ENCODE measurements at regions not wholly inside any gene's neighbourhood (a gene's known extent, or its start where the extent isn't known, plus 50 kb on each side); places are given as distances from the start of the nearest gene placed in this dataset.
"Not testable (repeated sequence)": the region's sequence is repeated elsewhere in the genome, so short reads cannot be mapped to it uniquely, and the experiment has no call there.

- DNase-seq (ENCODE audit: low read depth, low spot score): no peak
- Mint-ChIP-seq H3K9me3 (peaks cover 8% of the 10 kb centered on the region), H3K4me1 (no peaks in the 10 kb centered on the region), H3K27me3 (ENCODE audit: low read depth) (no peaks in the 10 kb centered on the region), H3K36me3 (ENCODE audit: low read depth) (no peaks in the 10 kb centered on the region), H3K4me3 (no peak overlapping the region), H3K27ac (ENCODE audit: unreplicated experiment) (no peak overlapping the region)
- TF ChIP-seq, protein P1, sequence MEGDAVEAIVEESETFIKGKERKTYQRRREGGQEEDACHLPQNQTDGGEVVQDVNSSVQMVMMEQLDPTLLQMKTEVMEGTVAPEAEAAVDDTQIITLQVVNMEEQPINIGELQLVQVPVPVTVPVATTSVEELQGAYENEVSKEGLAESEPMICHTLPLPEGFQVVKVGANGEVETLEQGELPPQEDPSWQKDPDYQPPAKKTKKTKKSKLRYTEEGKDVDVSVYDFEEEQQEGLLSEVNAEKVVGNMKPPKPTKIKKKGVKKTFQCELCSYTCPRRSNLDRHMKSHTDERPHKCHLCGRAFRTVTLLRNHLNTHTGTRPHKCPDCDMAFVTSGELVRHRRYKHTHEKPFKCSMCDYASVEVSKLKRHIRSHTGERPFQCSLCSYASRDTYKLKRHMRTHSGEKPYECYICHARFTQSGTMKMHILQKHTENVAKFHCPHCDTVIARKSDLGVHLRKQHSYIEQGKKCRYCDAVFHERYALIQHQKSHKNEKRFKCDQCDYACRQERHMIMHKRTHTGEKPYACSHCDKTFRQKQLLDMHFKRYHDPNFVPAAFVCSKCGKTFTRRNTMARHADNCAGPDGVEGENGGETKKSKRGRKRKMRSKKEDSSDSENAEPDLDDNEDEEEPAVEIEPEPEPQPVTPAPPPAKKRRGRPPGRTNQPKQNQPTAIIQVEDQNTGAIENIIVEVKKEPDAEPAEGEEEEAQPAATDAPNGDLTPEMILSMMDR (conservative IDR thresholded peaks at IDR 0.05): no peak
Observed at GRCh38 chr5:144594919-144595318, 424.2 kb downstream of the KCTD16 start.

- not testable (repeated sequence) for H3K9me3 Mint-ChIP-seq; H3K27me3 Mint-ChIP-seq (ENCODE audit: low read depth); H3K36me3 Mint-ChIP-seq (ENCODE audit: low read depth); DNase-seq (ENCODE audit: low read depth, low spot score); H3K4me3 Mint-ChIP-seq; H3K27ac Mint-ChIP-seq (ENCODE audit: unreplicated experiment); H3K4me1 Mint-ChIP-seq
Observed at GRCh38 chr5:144594234-144594633, 423.6 kb downstream of the KCTD16 start.

GRCh38 chr5:144585681-144586080 lies 415.0 kb downstream of the KCTD16 start:
- Mint-ChIP-seq H3K36me3 (ENCODE audit: low read depth) (no peaks in the 10 kb centered on the region), H3K9me3 (peaks cover 4% of the 10 kb centered on the region), H3K27me3 (ENCODE audit: low read depth) (no peaks in the 10 kb centered on the region), H3K4me1 (peaks cover 17% of the 10 kb centered on the region), H3K27ac (ENCODE audit: unreplicated experiment) (no peak overlapping the region), H3K4me3 (no peak overlapping the region)
- TF ChIP-seq, protein P1 (conservative IDR thresholded peaks at IDR 0.05): no peak
- DNase-seq (ENCODE audit: low read depth, low spot score): no peak

GRCh38 chr5:144583541-144584449 lies 413.1 kb downstream of the KCTD16 start:
- DNase-seq (ENCODE audit: low read depth, low spot score): no peak
- Mint-ChIP-seq H3K4me1 (peaks cover 17% of the 10 kb centered on the region), H3K27ac (ENCODE audit: unreplicated experiment) (peak overlapping the region; percentile 68), H3K4me3 (no peak overlapping the region), H3K36me3 (ENCODE audit: low read depth) (no peaks in the 10 kb centered on the region), H3K9me3 (no peaks in the 10 kb centered on the region), H3K27me3 (ENCODE audit: low read depth) (no peaks in the 10 kb centered on the region)
- TF ChIP-seq, protein P1 (conservative IDR thresholded peaks at IDR 0.05): no peak

- Mint-ChIP-seq H3K27me3 (ENCODE audit: low read depth) (no peaks in the 10 kb centered on the region), H3K9me3 (no peaks in the 10 kb centered on the region), H3K27ac (ENCODE audit: unreplicated experiment) (no peak overlapping the region), H3K36me3 (ENCODE audit: low read depth) (no peaks in the 10 kb centered on the region), H3K4me3 (no peak overlapping the region), H3K4me1 (peaks cover 17% of the 10 kb centered on the region)
- TF ChIP-seq, protein P1 (conservative IDR thresholded peaks at IDR 0.05): no peak
- DNase-seq (ENCODE audit: low read depth, low spot score): no peak
Observed at GRCh38 chr5:144582066-144582465, 411.4 kb downstream of the KCTD16 start.

DNA sequence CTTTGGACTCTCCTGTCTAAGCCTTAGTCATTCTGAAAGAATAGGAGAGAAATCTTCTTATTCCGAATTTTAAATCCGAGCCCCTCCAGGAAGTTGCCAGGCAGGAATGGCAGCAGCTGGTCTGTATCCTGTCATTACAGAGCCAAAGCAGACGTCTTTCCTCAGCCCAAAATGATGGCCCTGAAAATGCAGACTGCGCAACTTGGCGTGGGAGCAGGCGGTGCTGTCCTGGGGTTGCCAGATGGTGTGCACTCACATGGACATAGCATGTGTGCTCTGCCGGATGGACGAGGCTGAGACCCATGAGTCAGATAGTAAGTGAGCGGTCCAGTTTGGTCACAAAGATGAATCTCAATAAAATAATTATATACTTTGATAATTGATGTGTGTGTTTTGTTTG lies 410.4 kb downstream of the KCTD16 start:
- H3K27me3 Mint-ChIP-seq (ENCODE audit: low read depth): no peaks in the 10 kb centered on the region
- no peak overlapping the region for H3K4me3 Mint-ChIP-seq
- H3K27ac Mint-ChIP-seq (ENCODE audit: unreplicated experiment): no peak overlapping the region
- H3K4me1 Mint-ChIP-seq: peaks cover 17% of the 10 kb centered on the region
- TF ChIP-seq, protein P1 (conservative IDR thresholded peaks at IDR 0.05): no peak
- DNase-seq (ENCODE audit: low read depth, low spot score): no peak
- H3K9me3 Mint-ChIP-seq: no peaks in the 10 kb centered on the region
- no peaks in the 10 kb centered on the region for H3K36me3 Mint-ChIP-seq (ENCODE audit: low read depth)
